Right cardiac atrium (tissue), 5 donors: ENCODE measurements at regions not wholly inside any gene's neighbourhood (a gene's known extent, or its start where the extent isn't known, plus 50 kb on each side); places are given as distances from the start of the nearest gene placed in this dataset.

Source experiments
- ATAC-seq, 2 donors: fragments of 200-7000 bp; cut with Tn5 transposase; one replicate each; pipeline versions ENCODE4 v1.8.0 to v1.9.1; 2020; ENCODE audit warnings: moderate library complexity in 2 of 2, mild to moderate bottlenecking in 1 of 2
- DNase-seq, 3 donors: peaks; one replicate each; pipeline ENCODE4 v3.0.0-alpha.2; 2020
- H3K27ac ChIP-seq: one replicate; pipeline ENCODE4 v1.5.1; 2013; ENCODE audit warnings: mild to moderate bottlenecking, low read length, control low read depth, moderate library complexity
- H3K27me3 ChIP-seq: one replicate; pipeline ENCODE4 v1.6.1; 2013; ENCODE audit not compliant: control insufficient read depth, insufficient read depth
- H3K4me1 ChIP-seq: one replicate; pipeline ENCODE4 v1.6.1; 2013; ENCODE audit warnings: low read length; ENCODE audit not compliant: control insufficient read depth, insufficient read depth
- H3K4me3 ChIP-seq: one replicate; pipeline ENCODE4 v1.5.1; 2013; ENCODE audit warnings: low read length, control low read depth
- H3K9me3 ChIP-seq: one replicate; pipeline ENCODE4 v1.6.1; 2013; ENCODE audit warnings: low read length; ENCODE audit not compliant: control insufficient read depth
- WGBS: extraction: QIAGEN DNeasy Blood & Tissue Kit; methylation state at CpG from one replicate; pipeline ENCODE4 v1.1.7; 2013; 5-methylcytosine and 5-hydroxymethylcytosine counted together
- intact Hi-C, 4 donors: fragments of 100-400 bp; cut with DNase I; formaldehyde crosslinking; loops; one replicate each; pipeline versions ENCODE4 v1.11.0 to v1.14.0; 2022 to 2023
- donor health status: healthy with polysubstance abuse.
- donor health status: DM: no; HTN: yes; CAD: no.
- donor health status: DM: no; HTN: no; CAD: no.
- donor health status: DM: no; HTN: yes; CAD: no; lungs with severe emphysema.
- donor health status: DM: yes; HTN: yes; CAD: no.

GRCh38 chr13:44007451-44007850, 127.7 kb downstream of the LACC1 start:
- Histone ChIP-seq H3K27me3 (no peaks in the 10 kb centered on the region), H3K4me3 (no peak overlapping the region), H3K4me1 (no peaks in the 10 kb centered on the region), H3K27ac (no peak overlapping the region), H3K9me3 (peaks cover 2% of the 10 kb centered on the region)
- WGBS, result 95% methylated on average over 1 of the region's 1 CpG
- DNase-seq, result no peak
- intact Hi-C loops, result no loop called here
- no peak for ATAC-seq

- no peaks in the 10 kb centered on the region for H3K27me3 ChIP-seq
- no peak overlapping the region for H3K4me3 ChIP-seq
- peaks cover 1% of the 10 kb centered on the region for H3K9me3 ChIP-seq
- WGBS, result 100% methylated on average over 2 of the region's 2 CpGs
- H3K4me1 ChIP-seq, result peaks cover 3% of the 10 kb centered on the region
- DNase-seq, result no peak
- no peak for ATAC-seq
- no peak overlapping the region for H3K27ac ChIP-seq
- intact Hi-C loops, result no loop called here
These were observed 131.3 kb downstream of the LACC1 start for GRCh38 chr13:44011036-44011435.

- WGBS, result 53% methylated on average over 8 of the region's 8 CpGs
- H3K4me1 ChIP-seq, result peaks cover 3% of the 10 kb centered on the region
- H3K27ac ChIP-seq, result no peak overlapping the region
- peak in 1 of 2 donors; percentile 31 for ATAC-seq
- no peak overlapping the region for H3K4me3 ChIP-seq
- H3K27me3 ChIP-seq, result no peaks in the 10 kb centered on the region
- intact Hi-C loops, result no loop called here
- no peaks in the 10 kb centered on the region for H3K9me3 ChIP-seq
- no peak for DNase-seq
These were observed 133.4 kb downstream of the LACC1 start for GRCh38 chr13:44012910-44013757.

GRCh38 chr13:44013758-44014291, 134.1 kb downstream of the LACC1 start:
- H3K27ac ChIP-seq, result no peak overlapping the region
- 33% methylated on average over 4 of the region's 4 CpGs for WGBS
- no peaks in the 10 kb centered on the region for H3K9me3 ChIP-seq
- intact Hi-C loops, result loop anchor here in 1 of 4 donors (2.0 kb wide), 1 partner anchor 73 kb away; no protein-coding TSS in a partner anchor
- peak; percentile 44 to 85 for ATAC-seq
- DNase-seq, result no peak
- H3K4me1 ChIP-seq, result peaks cover 3% of the 10 kb centered on the region
- no peak overlapping the region for H3K4me3 ChIP-seq
- no peaks in the 10 kb centered on the region for H3K27me3 ChIP-seq

- Histone ChIP-seq H3K27me3 (no peaks in the 10 kb centered on the region), H3K27ac (no peak overlapping the region), H3K4me1 (peaks cover 3% of the 10 kb centered on the region), H3K9me3 (no peaks in the 10 kb centered on the region), H3K4me3 (no peak overlapping the region)
- DNase-seq (no peak), ATAC-seq (no peak)
- intact Hi-C loops, result loop anchor here in 1 of 4 donors (2.0 kb wide), 1 partner anchor 74 kb away; no protein-coding TSS in a partner anchor
- WGBS, result 77% methylated on average over 8 of the region's 8 CpGs
These were observed 134.8 kb downstream of the LACC1 start for GRCh38 chr13:44014501-44014900.

- H3K27ac ChIP-seq, result no peak overlapping the region
- DNase-seq, result no peak
- intact Hi-C loops, result loop anchor here in 1 of 4 donors (2.0 kb wide), 1 partner anchor 74 kb away; no protein-coding TSS in a partner anchor
- no peaks in the 10 kb centered on the region for H3K9me3 ChIP-seq
- peaks cover 3% of the 10 kb centered on the region for H3K4me1 ChIP-seq
- 88% methylated on average over 5 of the region's 5 CpGs for WGBS
- ATAC-seq, result no peak
- H3K27me3 ChIP-seq, result no peaks in the 10 kb centered on the region
- no peak overlapping the region for H3K4me3 ChIP-seq
These were observed 135.4 kb downstream of the LACC1 start for GRCh38 chr13:44015118-44015517.

GRCh38 chr13:44015811-44016210, 136.1 kb downstream of the LACC1 start:
- no peak for DNase-seq
- Histone ChIP-seq H3K4me1 (peaks cover 3% of the 10 kb centered on the region), H3K4me3 (no peak overlapping the region), H3K9me3 (no peaks in the 10 kb centered on the region), H3K27me3 (no peaks in the 10 kb centered on the region), H3K27ac (no peak overlapping the region)
- ATAC-seq, result no peak
- WGBS, result 80% methylated on average over 6 of the region's 6 CpGs
- intact Hi-C loops, result loop anchor here in 1 of 4 donors (2.0 kb wide), 1 partner anchor 75 kb away; no protein-coding TSS in a partner anchor

- no peaks in the 10 kb centered on the region for H3K27me3 ChIP-seq
- H3K4me1 ChIP-seq, result peaks cover 3% of the 10 kb centered on the region
- H3K9me3 ChIP-seq, result no peaks in the 10 kb centered on the region
- no peak overlapping the region for H3K4me3 ChIP-seq
- ATAC-seq, result no peak
- 55% methylated on average over 5 of the region's 5 CpGs for WGBS
- DNase-seq, result peak in 1 of 3 donors; percentile 26
- intact Hi-C loops, result no loop called here
- peak overlapping the region; percentile 42 for H3K27ac ChIP-seq
These were observed 138.1 kb downstream of the LACC1 start for GRCh38 chr13:44017756-44018309.

- Histone ChIP-seq H3K27ac (no peak overlapping the region), H3K27me3 (no peaks in the 10 kb centered on the region), H3K4me1 (no peaks in the 10 kb centered on the region), H3K9me3 (no peaks in the 10 kb centered on the region), H3K4me3 (no peak overlapping the region)
- ATAC-seq (no peak), DNase-seq (no peak)
- intact Hi-C loops, result loop anchor here in 1 of 4 donors (10.0 kb wide), 1 partner anchor 105 kb away; no protein-coding TSS in a partner anchor
- 90% methylated on average over 4 of the region's 4 CpGs for WGBS
These were observed 139.9 kb downstream of the LACC1 start for GRCh38 chr13:44019651-44020050.

- no peaks in the 10 kb centered on the region for H3K4me1 ChIP-seq
- DNase-seq, result no peak
- WGBS, result 58% methylated on average over 3 of the region's 3 CpGs
- intact Hi-C loops, result loop anchor here in 1 of 4 donors (10.0 kb wide), 1 partner anchor 107 kb away; no protein-coding TSS in a partner anchor
- no peak overlapping the region for H3K4me3 ChIP-seq
- ATAC-seq, result no peak
- H3K27me3 ChIP-seq, result no peaks in the 10 kb centered on the region
- H3K9me3 ChIP-seq, result no peaks in the 10 kb centered on the region
- no peak overlapping the region for H3K27ac ChIP-seq
These were observed 141.7 kb downstream of the LACC1 start for GRCh38 chr13:44021422-44021821.

- no peak overlapping the region for H3K27ac ChIP-seq
- H3K9me3 ChIP-seq, result no peaks in the 10 kb centered on the region
- WGBS, result 93% methylated on average over 2 of the region's 2 CpGs
- H3K4me3 ChIP-seq, result no peak overlapping the region
- ATAC-seq (no peak), DNase-seq (no peak)
- no peaks in the 10 kb centered on the region for H3K27me3 ChIP-seq
- no peaks in the 10 kb centered on the region for H3K4me1 ChIP-seq
- intact Hi-C loops, result loop anchor here in 1 of 4 donors (10.0 kb wide), 1 partner anchor 107 kb away; no protein-coding TSS in a partner anchor
These were observed 142.5 kb downstream of the LACC1 start for GRCh38 chr13:44022196-44022595.
